ENCODE measurements at regions not wholly inside any gene's neighbourhood (a gene's known extent, or its start where the extent isn't known, plus 50 kb on each side); places are given as distances from the start of the nearest gene placed in this dataset.
"Not testable (repeated sequence)": the region's sequence is repeated elsewhere in the genome, so short reads cannot be mapped to it uniquely, and the experiment has no call there.

DNA sequence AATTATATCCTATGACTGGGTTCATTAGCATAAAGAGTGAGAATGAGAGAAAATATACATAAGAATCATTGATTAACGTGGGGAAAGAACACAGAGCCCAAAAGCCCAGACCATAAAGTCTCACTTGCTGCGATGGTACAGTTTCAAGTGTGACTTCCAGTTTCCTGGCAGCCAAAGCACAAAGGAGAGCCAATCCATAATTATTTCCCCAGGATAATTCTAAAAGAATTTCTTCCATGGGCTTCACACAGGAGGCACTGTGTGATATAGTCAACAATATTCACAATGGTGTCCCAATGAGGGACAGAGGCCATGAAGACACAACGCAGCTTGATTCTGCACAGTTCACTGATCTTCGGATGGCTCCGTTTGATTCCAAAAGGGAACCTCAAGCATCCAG, 321.6 kb downstream of the PLPP3 start:
- DNase-seq = no peak

DNA sequence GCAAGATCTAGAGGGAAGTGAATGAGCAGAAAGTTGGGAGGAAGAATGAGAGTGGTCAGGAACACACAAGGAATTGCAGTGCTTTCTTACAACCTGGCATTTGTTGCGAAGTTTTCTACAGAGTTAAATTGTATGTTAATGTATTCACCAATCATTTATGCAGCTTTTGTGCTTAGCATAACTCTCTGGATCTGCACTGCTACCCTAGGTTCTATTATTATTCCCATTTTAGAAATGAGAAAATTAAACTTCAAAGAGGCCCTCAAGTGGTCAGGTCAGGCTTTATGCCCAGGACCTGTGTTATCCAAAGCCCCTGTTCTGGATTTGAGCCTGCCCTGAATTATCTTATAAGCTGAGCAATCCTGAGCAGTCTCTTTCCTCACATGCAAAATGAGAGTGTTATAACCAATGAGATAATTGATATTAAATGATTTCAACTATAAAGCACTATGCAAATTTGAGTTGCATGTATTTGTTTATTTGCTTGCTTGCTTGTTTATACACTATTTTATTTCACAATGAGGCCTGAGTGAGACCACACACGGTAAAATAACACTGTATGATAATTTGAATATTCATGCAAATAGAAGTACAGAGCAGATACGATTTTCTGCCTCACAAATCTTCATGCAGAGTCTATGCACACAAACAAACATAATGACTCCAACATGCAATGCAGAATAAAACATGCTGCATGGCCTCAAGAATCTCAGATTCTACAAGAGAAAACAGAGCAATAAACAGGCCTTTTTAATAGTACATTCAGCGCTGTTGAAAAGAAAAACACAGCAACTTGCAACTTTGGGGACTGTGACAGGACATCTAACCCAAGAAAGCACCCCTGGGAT, 323.0 kb downstream of the PLPP3 start:
- DNase-seq = no peak

DNA sequence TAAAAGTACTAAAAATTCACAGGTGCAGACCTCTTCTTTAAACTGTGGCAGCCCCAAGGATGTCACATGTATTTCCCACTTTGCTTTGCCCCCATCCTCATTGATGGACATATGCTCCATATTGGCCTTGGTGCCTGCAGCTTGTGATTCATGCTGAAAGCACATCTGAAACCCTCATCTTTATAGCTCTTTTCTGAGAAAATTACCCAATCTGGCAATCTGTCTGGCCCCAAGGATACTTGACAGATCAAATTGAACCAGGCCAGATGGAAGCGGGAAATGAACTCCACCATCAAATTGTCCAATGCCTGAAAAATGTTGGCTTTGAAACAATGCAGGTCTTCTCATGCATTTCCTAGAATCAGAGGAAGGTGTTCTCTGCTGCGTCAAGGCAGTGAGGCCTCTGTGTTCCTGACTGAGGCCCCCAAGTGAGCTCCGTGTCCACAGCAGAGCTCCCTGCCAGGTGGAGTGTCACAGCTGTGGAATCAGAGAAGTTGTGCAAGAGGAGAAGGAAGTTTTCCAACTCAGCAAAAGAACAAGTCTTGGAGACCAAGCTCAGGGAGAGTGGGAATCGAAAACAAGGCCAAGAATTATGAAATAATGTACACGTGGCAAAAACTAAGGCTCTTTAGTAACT, 323.7 kb downstream of the PLPP3 start:
- no peak for DNase-seq

DNA sequence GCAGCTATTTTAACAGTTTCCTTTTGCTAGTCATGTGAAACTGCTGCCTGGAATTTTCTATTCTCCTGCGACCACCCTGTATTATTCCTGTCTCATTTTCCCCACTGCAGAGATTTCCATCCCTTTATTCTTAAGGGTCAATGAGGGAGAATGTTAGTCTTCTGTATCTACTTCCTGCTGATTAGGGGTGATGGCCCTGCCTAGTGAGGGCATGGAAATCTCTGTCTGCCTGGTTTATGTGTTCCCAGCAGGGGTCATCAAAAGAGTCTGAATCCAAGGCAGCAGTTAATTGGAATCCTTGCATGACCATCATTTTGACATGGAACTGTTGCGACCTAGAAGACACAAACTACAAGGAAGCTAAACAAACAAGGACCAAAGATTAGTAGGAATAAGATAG, 325.2 kb downstream of the PLPP3 start:
- DNase-seq = no peak

DNA sequence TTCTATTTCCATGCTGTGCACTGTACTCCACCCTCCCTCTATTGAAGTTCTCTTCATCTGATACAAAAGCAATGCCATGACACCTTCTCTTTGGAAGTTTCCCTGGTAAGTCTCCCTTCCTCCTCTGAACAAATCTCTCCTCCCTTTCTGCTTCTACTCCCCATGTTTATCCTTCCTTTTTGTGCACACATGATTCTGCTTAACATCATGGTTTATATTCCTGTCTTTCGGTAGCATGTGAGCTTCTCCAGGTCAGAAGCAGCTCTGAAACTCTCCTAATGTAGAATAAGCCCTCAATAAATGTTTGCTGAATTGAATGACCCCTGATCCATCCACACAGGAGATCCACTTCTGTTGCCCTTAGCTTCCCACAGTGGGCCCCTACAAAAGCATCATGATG, 328.6 kb downstream of the PLPP3 start:
- no peak for DNase-seq

DNA sequence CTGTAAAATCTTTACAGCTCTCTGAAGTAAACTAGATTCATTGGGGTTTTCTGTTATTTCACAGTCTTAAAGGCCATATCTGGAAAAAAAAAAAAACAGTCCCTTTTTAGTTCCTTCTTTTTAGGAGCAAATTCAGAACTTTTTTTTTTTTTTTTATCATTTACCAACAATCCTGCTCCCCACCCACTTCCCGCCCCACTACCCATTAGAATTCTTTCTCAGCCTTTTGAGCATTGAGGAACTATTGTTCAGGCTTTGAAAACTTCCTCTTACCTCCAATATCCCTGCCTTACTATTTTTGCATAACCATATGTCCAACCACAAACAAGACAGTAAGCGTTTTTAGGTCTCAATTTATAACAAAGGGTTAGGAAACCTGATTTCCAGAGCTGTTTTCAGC, 330.1 kb downstream of the PLPP3 start:
- no peak for DNase-seq

DNA sequence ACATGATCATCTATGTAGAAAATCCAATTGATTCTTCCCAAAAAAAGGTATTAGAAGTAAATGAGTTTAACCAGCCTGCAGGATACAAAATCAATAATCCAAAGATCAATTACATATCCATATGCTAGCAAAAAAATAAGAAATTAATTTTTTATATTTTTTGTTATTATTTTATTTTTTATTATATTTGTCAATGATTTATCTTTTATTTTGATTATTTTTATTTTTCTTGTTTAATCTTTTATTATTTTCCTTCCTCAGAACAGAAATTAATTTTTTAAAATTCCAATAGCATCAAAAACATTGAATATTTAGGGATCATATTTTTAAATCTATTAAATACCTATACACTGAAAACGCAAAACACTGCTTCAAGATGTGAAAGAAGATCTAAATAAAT, 331.2 kb downstream of the PLPP3 start:
- DNase-seq = no peak

DNA sequence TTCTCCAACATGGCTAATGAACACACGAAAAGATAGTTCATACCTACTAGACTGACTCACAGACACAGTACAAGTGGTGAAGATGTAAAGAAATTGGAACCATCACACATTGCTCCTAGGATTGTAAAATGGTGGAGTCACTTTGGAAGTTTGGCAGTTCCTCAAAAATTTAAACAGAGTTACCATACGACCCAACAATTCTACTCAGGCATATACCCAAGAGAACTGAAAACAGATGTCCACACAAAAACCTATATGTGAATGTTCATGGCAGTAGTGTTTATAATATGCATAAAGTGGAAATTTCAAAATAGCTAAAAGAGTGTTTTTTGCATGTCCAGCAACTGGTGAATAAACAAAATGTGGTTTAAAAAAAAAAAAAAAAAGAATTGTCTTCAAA, 332.6 kb downstream of the PLPP3 start:
- not testable (repeated sequence) for DNase-seq

DNA sequence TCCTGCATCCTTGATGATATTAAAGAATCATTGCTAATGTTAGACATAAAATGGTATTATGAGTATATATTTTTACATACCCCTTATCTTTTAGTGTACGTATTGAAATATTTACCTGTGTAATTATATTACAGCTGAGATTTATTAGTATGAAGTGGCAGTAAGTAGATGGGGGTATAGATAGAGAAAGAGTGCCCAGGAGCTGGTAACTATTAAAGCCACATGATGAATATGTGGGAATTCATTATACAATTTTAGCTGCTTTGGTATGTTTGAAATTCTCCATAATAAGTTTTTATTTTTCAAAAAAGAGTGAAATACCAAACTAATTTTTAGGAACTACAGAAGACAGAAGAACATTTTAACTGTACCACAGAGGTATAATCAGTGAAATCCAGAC, 339.0 kb downstream of the PLPP3 start:
- no peak for DNase-seq

DNA sequence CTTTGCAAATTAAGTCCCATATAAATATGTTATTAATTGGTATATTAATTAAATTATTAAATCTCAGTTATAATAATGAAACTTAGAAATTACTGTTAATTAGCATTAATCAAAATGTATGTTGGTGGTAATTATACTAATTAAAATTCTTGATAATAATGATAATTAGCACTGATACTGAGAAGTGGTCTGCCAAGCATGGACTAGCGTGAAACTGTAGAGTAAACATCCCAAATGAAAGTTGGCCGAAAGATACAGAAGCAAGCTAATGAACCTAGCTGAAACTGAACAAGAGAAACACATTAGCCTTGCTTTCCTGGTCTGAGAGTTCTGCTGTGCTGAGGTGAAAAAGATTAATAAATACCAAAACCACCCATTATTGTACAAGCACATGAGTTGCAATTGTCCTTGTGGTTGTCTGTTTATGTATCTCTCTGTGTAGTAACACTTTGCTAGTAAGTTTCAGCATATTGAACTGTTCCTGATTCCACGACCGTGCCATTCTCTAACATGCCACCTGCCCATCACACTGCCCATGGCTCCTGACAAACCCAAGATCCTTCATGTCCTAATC, 341.8 kb downstream of the PLPP3 start:
- DNase-seq = no peak

DNA sequence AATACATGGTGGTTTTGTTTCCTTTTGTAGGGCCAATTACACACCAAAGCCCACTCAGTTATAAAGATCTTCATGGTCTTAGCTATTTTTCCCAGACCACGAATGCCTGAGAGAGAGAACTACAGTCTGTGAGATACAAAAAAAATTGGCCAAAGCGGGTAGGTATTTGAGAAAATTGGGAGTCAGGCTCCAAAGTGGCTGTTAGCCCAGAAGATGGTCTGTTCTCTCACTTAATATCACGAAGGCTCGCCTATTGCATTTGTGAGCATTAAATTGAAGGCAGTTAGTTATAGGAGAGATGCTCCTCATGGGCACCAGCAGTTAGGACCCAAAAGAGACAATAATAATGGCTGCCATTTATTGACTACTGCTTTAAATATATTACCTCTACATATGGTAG, 342.7 kb downstream of the PLPP3 start:
- DNase-seq = no peak

DNA sequence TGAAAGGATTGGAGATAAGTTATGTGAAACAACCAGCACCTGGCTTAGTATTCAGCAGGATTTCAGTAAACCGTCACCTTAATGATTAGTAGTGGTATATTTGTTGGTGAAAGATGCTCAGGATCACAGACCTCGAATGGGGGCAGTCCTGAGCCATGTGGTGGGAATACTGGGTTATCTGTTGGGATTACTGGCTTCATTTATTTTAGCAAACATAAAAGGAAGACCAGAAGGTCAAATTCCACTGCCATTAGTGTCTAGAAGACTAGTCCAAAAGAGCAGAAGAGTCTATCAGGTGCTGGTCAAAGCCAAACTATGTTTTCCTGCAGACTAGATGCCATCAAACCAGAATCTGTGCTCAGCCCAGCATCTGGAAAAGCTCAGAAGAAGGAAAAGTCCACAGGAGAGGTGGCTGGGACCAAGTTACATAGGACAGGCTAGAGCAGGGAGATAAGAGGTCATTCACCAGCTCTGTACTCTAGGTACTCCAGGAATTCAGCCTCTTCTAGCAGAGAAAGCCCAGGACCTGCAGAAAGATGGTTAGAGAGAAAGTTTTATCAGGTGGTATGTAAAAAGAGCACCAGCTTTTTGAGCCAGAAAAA, 343.4 kb downstream of the PLPP3 start:
- DNase-seq = no peak

DNA sequence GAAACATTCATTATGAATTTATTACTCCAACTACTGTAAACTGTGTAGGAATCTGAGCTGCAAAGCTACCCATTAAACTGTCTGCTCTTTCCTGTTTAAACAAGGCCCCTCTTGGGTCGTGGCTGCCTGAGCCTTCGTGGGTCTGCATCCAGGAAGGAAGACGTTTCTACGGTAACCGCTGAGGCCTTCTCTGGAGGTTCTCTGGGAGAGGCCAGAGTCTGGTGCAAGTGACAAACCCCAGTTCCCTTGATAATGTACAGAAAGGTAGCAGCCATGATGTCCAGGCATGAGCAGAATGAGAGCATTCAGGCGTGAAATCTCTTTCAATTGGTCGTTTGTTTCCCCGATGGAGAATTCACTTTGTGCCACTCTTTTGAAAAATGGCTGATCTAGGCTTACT, 350.2 kb downstream of the PLPP3 start:
- no peak for DNase-seq

DNA sequence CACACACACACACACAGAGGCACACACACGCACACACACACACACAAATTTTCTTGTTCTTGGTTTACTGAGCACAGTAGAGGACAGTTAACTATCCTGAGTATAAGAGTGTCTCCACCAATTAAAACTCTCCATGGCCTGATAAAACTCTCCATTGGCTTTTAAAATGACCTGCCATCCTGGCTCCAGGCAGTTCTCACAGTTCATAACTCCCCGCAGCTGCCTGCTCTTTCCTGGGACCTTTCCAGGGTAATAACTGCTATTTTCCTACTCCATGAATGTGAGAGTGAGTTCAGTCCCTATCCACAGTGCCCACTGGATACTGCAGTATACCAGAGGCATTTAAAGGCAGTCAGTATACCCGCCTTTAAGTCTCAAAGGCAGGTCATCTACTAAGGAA, 351.5 kb downstream of the PLPP3 start:
- DNase-seq = no peak

DNA sequence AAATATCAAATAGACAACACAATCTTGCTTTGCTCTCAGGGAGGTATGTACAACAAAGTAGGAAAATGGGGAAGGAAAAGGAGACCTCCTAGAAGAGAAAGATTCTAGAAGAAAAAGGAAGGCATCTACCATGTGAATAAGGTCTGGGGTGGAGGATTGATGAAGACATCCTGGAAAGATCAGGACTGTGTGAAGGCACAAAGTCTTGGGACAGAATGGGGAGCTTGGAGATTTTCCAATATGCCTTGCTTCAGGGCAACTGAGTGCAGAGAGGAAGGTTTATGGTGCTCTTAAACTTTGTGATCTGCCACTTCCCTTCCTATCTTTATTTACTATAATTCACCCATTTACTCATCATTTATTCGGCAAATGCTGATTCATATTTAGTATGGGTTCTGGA, 352.0 kb downstream of the PLPP3 start:
- no peak for DNase-seq

DNA sequence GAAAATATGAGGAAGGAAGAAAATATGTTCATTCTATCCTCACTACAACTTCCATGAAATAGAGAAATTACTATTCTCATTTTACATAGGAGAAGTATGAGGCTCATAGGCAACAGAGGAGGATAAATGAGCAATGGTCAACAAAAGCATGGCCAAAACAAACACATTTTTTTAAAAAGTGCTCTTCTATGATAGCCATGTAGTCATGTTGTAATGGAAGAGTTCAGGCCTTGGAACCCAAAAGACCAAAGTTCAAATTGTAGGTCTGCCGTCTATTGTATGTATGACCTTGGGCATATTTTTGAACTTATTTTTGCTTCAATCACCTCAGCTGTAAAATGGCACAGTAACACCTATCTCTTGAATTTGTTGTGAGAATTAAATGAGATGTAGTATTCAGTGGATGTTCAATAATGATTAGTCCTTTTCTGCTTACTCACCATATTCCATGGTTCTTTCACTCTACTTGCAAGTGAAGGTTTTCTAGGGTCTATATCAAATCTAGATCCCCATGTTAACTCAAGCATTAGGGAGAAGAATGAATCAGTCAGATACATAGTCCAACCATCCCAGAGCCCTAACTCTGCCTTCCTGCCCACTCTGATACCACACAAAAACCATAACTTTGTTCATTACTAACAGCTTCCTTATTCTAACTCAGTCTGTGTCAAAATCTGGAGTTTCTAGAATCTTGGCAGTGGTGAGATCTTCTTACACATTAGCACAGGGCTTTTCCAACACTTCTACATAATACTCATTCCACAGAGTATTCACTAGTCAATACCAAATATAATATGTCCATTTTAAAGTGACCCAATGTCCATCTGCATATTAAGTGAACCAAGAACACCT, 353.2 kb downstream of the PLPP3 start:
- DNase-seq = no peak

DNA sequence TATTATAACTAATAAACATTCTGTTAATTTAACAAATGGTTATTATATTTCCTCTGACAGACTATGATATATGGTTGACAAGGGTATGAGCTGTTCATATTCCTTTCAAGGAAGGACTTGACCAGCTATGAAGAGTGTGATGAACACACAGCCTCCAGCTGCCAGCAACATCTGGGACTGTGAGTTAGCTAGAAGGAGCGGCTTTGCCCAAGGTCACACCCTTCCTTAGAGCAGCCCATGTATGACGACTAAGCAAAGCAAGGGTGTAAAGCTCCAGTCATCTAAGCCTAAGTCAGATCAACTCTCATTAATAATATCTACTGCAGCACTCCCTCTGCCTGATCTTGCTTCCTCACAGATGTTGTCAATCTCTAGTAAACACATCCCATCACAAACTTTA, 355.4 kb downstream of the PLPP3 start:
- no peak for DNase-seq

DNA sequence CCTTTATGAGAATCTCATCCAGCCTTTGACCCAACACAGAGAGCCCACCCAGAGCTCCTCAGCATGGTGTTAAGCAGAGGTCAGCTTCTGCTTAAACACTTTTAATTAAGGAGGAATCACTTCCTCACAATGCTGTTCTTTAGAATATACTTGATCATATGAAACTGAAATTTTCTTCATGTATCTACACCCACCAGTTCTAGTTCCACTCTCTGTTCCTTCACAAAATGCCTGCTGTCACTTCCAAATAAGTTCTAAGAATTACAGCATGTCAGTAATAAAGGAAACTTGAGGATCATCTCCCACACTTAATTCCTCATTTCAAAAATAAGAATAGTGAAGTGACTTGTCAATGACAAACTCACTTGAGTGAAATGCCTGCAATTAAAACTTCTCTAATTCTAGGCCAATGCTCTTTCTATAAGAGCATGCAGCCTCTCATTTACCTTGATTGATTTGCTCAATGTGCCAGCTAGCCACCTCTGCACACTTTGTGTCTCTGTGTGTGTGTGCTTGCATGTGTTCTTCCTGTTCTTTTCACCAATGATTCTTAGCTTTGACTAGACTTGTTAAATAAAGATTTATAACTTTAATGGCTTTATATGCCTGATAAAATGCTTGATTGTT, 356.3 kb downstream of the PLPP3 start:
- no peak for DNase-seq

DNA sequence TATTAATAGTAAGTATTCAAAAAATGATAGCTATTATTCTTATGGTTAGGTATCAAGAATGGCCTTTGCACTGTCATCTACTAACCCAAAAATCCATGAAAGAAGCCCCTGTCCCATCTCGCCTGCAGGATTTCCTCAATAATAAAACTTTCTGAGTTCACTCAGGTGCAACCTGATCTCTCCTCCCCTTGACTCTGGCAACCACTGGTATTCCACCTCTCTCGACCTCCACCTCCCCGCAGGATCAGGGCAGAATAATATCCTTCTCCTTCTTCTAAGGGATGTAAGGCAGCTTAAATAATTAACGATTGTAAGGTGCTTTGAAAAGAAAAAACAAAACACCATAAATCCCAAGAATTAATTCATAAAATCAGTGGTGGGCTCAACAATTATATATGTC, 359.3 kb downstream of the PLPP3 start:
- no peak for DNase-seq

DNA sequence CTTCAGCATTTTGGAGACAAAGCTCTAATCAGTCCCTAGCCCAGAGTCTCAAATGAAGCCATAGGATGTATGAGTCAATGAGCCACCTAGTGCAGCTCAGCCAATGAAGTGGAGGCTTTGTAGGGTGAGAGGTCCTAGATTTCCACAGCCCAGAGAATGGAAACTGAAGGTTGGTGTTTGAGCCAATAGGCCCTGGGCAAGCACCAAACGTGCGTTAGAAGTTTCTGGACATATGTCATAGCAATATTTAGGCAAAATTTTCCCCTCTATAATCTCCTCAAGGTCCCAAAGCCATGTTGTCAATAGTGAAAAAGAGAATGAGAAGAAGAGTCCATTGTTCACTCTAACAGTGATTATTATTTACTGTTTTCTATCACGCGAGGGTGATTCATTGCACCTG, 361.3 kb downstream of the PLPP3 start:
- DNase-seq = no peak

DNA sequence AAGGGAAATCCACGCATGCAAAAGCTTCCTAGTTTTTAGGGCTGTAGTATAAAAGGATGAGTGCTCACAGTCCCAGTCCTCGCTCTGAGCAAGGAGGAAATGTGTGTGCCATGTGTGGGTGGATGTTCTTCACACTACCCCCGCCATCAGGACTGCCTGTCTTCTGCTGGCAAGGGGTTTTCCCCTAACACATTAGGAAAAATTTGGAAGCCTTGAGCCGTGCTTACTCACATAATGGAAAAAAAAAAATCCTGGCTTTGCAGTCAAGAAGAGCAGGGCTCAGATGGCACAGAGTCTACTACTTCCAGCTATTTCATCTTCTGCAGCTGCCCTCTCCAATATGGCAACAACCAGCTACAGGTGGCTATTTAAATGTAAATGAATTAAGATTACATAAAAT, 363.1 kb downstream of the PLPP3 start:
- no peak for DNase-seq

DNA sequence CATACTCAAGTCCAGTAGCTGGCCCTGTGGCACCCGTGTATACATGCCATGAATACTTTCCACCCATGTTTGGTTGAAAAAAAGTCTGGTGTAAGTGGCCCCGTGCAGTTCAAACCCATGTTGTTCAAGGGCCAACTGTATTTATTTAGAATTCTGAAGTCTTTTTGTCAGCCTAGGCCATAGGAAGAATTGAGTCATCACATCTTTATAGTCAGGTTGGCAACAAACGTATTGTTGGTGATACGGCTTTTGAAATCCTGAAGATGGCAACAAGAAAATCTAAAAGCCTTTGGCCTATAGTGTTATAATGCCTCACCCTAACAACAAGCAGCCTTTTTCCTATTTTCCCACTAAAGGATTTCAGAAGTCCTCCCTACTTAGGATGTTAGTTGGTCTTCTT, 363.6 kb downstream of the PLPP3 start:
- DNase-seq = no peak

DNA sequence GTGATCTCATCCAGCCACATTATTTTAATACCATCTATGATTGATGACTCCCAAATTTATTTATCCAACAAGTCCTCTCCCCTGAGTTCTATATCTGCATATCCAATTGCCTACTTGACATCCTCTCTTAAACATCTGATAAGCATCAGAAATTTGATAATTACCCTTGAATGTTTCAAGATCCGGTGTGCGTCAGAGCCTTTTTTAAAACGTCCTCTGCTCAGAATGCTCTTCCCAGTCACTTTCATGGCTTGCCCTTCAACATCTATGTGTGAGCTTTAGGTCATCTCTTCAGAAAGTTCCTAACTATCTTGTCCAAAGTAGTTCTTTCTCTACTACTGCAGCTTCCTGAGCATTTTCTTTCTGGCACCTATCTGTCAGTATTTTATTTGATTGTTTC, 364.3 kb downstream of the PLPP3 start:
- DNase-seq = no peak
